Fibroblast of upper back skin (primary cell): ENCODE measurements at regions not wholly inside any gene's neighbourhood (a gene's known extent, or its start where the extent isn't known, plus 50 kb on each side); places are given as distances from the start of the nearest gene placed in this dataset.

Source experiments
- DNase-seq: peaks from one replicate; pipeline ENCODE4 v3.0.0-alpha.2; 2013

DNA sequence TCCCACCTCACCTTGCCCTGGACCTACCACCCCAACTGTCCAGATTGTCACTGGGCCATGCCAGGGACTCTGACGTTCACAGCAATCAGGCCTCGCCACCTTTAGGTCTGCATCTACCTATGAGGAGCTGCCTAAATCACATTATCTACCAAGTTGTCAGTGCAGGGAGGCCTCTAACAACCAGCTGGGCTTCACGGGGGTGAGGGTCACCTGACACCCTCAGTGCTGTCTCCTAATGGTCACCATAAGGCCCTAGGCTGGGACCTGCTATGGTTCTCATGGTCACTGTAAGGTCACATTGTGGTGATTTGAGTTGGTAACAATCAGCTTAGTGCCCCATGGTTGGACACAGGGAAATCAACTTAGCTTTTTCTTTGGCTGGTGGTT is 119.2 kb upstream of the CXCL14 start:
- no peak for DNase-seq

DNA sequence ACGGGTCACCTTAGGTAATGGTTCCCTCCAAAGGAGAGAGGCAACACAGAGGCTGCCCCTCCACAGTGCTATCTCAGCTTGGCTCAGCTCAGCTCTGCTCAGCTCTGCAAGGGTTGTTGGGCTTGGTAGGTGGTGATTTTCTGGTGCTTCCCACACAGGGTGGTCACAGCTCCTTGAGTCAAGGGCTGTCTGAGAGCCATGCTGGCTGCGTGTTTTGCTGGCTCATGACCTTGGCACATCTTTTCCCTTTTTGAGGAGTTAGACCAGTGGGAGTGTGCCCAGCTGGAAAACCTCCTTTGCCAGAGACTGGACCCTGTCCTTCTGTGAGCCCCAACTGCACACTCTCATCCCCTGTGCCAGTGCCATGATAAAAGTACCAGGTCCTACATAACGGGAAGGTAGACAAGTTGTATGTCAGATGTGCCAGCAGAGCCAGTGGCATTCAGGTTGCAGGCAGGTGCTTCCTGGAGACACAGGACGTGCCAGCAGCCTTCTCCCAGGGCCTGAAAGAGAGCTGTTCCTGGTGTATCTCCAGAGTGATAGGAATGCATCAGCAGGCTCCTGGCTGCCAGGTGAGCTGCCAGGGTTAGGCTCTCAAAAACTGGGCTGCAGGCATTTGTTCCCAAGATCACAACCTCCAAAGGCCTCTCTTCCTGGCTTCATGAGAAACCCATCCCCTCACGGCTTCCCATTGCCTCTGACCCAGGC is 118.6 kb upstream of the CXCL14 start:
- DNase-seq: no peak

DNA sequence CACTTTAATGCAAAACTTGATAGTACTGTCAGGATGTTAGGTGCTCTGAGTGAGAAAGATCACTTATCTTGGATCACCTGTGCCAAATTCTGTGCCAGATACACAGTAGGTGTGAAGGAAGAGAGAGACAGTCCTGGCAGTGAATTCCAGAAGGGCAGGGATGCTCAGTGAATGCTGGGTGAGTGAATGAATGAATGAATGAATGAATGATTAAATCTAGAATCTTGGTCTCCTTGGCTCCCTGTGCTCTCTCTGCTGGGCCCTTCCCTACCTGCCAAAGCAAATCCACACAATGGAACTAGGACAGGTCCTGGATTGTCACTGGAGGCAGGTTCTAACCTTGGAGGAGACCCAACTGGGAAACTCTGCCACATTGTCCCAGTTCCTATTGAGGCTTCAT is 117.5 kb upstream of the CXCL14 start:
- no peak for DNase-seq

DNA sequence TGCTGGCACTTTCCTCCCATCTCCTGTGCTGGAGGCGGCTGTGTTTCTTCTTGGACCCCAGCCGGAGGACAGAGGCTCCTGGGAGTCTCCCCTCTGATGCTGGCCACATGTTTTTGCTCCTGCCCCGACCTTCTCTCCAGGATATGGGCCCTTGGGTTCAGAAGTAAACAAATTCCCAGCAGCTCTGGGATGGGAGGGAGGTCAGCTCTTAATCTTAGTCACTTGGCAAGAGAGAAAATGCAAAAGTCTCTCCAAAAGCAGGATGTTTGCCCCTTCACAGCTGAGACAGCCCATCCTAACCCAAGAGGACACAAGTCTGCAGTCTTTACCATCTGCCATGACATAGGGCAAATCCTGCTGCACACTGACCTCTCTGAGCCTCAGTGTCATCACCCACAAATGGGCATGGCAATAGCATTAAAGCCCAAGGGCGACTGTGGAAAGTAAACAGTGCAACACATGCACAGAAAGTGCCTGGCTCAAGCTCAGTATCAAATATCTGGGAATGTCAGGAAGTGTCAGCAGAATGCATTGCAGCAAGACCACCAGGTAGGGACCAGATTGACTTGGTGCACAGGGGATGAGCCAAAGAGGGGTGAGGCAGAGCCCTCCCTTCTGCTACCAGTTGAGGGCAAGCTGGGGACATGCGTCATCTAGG is 117.0 kb upstream of the CXCL14 start:
- no peak for DNase-seq

DNA sequence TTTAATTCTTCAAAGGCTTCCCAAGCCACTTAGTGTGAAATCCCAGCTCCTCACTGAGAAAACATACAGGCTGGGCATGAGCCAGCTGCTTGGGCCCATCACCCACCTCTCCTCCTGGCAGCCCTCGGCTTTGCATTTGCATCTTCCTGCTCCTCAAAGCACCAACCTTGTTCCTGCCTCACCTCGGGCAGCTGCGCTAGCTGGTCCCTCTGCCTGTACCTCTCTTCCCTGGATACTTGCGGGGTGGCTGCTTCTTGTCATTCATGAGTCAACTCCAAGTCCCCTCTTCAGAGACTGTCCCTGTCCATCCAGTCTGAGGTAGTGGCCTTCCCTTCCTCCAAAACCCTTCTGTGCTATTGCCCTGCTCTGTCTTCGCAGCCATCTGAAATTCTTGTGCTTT is 116.1 kb upstream of the CXCL14 start:
- DNase-seq: no peak

DNA sequence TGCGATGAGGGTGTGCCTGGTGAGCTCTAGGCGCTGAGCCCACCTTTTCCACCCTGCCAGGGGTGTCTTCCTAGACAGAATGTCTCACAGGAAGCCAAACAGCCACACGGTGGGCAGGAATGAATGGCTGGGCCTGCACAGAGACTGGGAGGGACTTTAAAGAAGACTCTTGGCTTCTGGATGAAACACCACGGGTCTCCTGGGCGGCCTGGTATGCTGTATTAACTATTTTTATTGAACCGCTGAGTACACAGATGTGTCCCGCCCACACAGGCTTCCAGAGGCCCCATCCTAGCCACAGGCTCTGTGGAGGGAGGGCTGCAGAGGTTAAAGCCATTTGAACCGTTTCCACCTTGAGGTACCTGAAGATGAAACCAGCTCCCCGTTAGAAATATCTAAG is 115.2 kb upstream of the CXCL14 start:
- DNase-seq: no peak

DNA sequence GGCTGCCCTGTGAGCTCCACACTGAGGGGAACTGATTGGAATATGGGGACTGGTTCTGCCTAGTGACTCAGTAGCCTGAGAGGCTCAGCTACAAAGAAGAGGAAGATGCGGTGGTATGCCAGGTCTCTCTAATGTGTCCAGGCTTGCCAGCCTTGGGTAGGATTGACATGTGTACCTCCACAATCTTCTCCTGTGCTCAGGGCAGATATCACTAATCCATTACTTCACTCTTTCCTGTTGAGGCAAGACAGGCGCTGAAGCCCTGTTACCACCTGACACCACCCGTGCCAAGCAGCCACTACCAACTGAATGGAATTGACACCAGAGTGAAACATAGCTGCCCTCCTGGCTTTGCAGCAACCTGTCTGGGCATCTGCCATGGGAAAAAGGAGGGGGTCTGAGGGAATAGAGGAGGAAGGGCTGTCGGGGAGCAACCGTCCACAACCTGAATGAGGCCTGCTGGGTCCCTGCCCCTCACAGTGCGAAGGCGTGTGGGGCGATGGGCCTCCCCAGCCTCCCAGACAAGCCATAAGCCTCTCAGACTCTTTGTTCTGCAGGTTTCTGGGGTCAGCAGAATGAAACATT is 114.7 kb upstream of the CXCL14 start:
- DNase-seq: no peak

DNA sequence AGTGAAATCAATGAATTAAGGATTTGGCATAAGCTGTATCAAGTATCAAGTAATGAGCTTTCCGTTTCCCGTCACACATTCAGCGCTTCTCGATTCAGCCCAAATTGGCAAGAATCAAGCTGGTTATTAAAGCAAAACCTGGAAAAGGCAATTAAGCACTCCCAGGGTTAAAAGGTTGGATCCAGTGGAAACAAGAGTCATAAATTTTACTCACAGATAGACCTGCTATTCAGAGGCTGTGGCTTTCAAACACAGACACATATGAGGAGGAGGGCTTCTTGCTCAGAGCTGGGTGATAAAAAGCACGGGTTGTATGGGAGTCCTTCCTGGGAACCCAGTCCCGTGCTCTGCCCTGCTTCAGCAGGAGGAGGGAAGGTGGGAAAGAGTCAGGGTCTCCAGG is 112.3 kb upstream of the CXCL14 start:
- no peak for DNase-seq

DNA sequence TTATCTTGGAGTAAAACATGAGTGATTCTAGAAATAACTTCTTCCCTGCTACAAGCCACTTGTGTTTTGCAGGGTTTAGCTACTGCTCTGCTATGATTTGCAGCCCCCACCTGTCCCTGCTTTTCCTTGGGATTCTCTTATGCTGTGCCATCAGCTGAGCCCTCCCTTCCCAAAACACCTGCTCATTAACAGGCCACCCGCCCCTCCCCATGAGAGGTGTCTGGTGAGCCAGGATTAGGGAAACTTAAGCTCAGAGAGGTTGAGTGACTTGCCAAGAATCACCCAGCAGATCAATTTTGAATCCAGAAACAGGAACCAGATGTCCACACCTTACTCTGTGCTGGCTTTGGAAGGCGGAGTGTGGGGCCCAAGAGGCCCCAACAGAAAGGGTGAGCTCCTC is 111.7 kb upstream of the CXCL14 start:
- no peak for DNase-seq

DNA sequence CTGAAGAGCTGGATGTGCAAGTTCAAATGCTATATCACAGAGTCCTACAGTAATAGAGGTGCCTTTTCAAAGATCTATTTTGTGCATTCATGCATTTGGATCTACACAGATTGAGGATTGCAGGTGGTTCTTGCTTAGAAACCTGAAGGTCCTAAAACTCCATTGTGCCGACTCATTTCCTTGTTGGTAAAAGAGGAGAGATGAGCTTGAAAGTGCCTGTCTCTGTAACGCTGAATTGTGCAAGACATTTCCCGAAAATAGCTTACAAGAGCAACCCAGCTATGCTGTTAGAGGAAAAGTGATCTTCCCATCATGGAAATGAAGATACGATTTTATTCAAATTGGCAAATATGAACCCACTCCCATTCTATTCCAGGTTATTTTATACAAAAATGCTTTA is 110.7 kb upstream of the CXCL14 start:
- no peak for DNase-seq

DNA sequence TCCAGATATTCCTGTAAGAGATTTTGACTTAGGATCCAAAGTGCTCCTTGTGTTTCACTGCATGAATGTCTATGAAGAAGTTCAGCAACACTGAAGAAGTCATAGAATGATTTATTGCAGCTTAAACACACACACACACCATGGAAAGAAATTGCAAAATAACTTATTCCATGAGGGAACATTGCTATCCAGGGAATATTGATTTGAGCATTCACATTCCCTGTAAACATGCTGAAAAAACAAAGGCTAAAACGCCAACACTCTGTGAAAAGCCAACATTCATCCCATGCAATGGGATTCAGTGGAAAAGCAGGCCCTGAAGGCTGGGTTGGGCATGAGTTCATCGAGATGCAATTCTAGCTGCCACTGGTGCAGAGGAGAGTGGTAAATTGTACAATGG is 109.6 kb upstream of the CXCL14 start:
- DNase-seq: no peak

DNA sequence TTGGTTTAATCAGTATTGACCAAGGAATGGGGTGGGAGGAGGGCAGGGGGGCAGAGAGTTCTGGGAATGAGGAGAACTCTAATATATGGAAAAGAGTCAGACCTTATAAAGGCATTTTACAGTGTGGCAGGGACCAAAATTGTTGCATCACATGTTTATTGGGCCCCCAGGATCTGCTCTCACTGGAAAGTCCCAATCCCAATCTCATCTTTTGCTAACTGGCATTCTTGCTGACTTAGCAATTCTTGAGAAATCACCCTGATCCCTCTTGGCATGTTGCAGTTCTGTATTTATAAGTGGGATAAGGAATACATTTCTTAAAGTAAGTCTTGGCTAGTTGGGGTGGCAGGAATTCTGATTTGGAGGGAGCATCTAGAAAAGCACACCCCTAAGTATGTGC is 104.4 kb upstream of the CXCL14 start:
- no peak for DNase-seq

DNA sequence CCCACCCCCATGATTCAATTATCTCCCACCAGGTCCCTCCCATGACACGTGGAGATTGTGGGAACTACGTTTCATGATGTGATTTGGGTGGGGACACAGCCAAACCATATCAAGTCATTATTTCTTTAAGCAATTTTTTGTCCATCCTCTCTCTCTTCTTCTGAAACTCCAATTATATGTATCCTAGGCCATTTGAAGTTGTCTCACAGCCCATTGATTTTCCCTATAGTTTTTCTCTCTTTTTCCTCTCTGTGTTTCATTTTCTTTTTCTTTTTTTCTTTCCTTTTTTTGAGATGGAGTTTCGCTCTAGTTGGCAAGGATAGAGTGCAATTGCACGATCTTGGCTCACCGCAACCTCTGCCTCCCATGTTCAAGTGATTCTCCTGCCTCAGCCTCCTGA is 101.9 kb upstream of the CXCL14 start:
- DNase-seq: no peak

DNA sequence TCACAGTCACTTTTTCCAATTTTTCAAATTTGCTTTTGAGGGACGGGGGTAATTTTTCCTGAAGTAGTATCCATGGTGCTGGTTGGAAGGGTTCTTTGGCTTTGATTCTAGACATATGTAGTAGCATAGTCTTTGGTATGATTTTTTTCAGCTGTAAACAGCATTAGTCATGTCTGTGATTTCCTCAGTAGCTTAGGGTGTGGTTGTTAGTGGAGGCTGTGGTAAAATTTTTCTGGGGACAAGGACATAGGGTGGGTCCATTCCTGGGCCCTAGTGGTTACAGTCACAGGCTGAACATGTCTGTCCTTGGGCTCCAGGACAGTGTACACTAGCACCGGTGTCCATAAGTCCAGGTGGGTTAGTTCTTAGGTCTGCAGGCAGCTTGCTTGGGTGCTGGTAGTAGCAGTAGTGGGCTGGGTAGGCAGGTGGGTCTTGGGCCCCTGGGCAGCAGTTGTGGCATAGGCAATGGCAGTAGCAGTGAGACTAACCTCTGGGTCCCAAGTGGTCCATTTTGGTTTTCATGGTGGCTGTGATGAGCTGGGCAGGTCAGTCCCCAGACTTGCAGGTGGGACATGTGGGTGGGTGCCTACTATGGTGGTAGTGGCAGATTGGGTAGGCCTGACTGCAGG is 100.0 kb upstream of the CXCL14 start:
- no peak for DNase-seq

DNA sequence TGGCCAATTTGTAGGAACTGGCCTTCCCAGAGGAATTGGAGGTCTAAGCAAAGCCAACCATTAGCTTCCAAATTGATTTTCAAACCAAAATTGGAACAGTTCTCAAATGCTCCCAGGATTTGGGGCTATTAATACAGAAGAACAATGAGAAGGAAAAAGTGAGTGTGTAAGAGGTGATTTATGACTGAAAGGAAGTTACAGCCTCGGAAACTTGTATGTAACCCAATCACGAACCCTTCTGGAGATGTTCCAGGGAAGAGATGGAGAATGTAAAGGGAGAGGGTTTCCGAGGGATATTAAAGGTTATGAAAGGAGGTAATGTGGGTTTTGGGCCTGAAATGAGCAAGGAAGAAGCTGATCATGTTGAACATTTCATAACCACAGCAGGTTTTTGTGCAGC is 93.2 kb upstream of the CXCL14 start:
- DNase-seq: no peak

DNA sequence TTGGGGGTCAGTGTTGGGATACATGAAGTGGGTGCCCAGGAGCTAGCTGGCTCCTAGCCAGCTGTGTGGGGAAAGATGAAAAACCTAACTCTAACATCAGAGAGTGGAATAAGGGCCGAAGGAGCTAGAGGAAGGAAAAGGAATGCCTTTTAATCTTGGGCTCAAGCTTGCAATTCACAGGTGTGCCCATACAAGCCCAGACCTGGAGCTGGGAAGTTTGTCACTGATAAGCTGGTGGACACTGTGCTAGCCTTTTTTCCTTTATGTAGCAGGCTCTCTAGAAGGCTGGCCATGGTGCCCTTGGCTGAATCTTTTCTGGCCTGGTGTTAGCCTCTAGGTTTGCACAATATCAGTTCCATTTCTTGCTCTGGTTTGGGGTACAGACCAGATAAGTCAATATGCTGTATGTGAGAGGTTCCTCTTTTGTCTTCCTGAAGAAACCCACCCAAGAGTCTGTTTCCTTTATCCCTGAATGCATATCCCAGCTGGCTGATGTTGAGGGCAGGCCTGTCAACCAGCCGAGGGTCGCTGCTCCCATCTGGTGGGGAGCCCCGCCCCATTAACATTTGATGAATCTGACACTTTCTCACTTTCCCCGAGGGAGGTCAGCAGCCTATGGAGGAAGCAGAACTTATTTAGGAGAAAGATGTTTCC is 92.4 kb upstream of the CXCL14 start:
- DNase-seq: no peak

DNA sequence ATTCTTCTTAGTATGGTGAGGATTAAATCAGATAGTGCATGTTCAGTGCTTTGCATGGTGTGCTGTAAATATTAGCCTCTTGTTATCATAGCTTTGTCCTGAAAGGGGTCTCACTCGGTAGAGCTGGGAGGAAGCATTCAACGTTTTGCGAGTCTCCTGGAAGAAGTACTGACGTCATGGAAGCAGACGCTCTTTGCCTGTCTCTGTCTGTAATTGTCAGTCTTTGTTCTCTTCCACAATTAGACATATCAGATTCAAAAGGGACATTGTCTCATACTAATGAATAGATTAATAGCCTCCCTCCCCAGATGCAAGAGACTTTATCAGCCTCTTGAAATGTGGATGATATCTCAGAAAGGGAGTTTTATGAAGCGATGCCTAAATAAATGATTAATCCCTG is 91.8 kb upstream of the CXCL14 start:
- DNase-seq: no peak

DNA sequence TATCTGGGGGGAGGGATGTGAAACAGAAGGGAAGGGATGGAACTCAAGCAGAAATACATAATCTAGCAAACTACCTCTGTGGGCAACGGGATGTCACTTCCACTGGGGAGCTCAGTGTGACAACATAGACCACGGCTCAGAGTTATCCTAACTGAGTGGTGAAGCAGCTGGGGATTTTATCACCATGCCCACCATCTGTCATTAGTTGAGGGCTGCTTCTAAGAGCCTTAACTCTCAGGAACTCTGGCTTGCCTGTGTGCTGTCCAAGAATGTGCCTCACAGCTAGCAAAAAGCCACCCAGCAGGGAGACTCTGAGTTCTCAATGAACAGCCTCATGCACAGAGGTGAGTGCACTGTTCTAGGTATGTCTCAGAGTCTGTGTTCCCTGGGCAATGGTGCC is 90.6 kb upstream of the CXCL14 start:
- no peak for DNase-seq

DNA sequence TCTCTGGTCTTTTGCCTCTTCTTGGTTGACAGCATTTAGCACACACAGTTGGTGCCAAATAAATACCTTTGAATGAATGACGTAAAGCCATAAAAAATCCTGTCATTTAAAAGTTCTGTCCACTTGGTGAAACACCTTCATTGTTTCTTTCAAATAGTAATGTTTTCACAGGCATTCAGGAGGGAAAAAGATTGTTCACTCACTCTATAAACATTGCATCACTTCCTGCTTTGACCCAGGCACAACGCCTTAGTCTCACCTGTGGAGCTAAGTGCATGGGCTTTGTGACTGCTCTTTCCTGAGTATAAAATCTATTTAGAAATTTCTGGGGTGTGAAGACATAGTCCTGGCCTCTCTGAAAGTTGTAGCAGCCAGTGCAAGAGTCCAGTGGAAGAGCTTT is 88.9 kb upstream of the CXCL14 start:
- DNase-seq: no peak

DNA sequence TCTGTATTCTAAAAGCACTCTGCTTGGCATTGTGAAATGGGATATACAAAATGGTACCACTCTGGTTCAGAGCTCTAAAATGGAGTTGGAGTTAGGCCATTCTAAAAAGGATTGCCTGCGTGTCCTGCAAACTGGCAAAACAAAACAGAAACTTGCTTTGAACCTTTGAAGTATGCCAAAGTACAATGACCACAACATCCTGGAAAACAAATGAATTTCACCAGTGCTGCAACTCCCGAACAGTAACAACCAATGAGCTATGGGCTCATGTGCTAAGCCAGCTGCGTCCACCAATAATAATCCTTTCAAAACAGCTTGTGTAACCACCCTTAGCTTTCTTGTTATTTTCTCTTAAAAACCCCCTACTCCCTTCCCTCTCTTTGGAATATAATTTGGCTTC is 88.4 kb upstream of the CXCL14 start:
- no peak for DNase-seq

DNA sequence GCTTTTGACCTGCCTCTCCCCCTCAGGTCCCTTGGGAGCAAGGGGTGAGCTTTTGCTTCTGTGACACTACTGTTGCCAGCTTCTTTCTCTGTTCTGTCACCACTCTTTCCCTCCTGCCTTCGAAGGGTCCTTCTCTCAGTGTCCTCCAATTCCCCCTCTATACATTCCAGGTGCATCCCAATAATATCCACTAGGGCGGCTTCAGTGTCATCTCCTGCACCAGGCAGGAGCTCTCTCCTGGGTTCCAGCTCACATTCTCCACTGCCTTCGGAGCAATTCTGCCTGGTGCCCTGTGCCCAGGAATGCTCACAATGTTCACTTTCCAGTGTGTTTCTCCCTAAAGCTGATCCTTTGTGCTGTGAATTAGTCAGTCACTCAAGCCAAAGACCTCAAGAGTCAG is 83.9 kb upstream of the CXCL14 start:
- no peak for DNase-seq

DNA sequence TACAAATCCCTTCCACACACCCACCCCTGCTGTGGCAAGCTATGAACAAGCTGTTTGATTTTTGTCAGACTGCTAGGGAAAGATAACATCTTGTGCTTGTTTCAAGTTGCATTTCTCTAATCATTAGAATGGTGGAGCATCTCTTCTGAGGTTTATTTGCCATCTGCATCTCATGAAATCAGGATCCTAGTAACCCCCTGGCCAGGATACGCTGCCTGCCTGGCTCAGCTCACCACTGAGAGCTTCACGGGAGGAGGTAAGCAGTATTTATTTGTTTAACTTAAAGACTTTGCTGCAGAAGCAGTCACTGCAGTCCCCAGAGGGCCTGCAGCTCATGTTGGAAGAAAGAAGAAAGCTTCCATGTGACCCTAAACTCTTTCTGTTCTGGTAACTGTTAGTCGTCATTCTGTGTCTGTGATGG is 83.3 kb upstream of the CXCL14 start:
- DNase-seq: no peak

DNA sequence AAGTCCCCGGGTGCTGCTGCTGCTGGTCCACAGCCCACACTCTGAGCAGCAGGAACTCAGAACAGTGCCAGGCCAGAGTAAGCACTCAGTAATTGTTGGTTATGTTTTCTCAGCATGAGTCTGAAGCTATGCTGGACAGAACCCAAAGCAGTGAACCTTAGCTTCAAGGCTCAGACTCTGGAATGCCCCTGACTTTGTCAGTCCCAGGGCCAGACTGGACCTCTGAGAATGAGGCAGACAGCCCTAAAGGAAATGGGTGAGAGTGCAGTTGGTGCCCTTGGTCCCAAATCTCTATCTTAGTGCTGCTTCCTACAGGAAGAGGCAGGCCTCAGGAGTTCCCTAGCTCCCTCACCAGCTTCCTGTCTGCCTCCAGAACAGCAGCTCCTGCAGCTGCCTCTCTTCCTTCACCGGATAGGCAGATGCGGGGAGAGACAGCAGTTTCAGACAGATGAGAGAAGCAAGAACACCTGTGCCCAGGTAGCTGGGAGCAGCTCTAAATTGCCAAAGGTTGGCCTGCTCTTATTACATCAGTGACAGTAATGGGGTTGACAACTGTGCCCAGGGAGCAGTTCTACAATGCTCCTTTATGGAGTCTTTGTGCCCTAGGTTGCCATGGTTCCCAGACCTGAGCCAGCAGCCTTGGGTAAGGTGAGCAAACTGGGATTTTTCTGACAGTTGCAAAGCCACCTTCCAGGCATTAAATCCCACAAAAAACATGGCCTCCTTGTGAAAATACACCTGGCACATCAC is 82.2 kb upstream of the CXCL14 start:
- peak; percentile 1 for DNase-seq
